GM12872 (cell line): ENCODE measurements at regions not wholly inside any gene's neighbourhood (a gene's known extent, or its start where the extent isn't known, plus 50 kb on each side); places are given as distances from the start of the nearest gene placed in this dataset.

Experiments
- TF ChIP-seq, protein P1 (sequence below): IDR thresholded peaks from 3 replicates; pipeline ENCODE4 v1.5.1; 2011; ENCODE audit warnings: low read depth, mild to moderate bottlenecking, low read length, moderate library complexity; ENCODE audit not compliant: insufficient read depth

DNA sequence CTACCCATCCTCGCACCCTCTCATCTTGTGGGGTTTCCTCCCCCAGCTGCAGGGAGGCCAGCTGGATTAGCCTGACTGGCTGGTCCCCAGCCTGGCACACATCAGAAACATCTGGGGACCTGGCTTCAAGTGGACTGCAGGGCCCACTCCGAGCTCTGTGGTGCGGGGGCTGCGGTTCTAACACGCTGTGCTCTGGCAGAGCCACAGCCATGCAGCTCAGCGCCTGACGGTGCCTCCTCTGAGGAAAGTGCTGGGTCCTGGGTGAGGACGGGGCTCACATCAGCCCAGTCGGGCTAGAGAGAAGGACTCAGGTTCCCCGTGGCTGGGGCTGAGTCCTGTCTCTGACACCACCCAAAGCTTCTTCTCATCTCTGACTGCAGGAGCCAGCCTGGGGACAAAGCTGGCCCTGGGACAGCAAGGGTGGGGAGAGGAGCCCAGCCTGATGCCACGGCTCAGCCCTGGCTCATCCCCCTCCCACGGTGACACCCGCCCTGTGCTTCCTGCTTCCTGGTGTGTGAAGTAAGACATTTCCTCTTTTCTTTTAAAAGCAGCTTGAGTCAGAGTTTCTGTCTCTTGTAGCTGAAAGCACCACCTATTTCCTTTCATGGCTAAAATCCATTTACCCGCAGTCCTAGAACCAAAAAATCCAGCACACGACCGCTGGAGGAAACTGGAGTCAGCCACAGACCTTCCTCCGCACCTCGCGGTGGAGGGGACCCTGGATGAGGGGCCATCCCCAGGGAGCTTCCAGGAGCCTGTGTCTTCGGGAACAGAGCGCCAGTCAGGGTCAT is 127.4 kb upstream of the AFDN start:
- TF ChIP-seq, protein P1, sequence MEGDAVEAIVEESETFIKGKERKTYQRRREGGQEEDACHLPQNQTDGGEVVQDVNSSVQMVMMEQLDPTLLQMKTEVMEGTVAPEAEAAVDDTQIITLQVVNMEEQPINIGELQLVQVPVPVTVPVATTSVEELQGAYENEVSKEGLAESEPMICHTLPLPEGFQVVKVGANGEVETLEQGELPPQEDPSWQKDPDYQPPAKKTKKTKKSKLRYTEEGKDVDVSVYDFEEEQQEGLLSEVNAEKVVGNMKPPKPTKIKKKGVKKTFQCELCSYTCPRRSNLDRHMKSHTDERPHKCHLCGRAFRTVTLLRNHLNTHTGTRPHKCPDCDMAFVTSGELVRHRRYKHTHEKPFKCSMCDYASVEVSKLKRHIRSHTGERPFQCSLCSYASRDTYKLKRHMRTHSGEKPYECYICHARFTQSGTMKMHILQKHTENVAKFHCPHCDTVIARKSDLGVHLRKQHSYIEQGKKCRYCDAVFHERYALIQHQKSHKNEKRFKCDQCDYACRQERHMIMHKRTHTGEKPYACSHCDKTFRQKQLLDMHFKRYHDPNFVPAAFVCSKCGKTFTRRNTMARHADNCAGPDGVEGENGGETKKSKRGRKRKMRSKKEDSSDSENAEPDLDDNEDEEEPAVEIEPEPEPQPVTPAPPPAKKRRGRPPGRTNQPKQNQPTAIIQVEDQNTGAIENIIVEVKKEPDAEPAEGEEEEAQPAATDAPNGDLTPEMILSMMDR: no peak

DNA sequence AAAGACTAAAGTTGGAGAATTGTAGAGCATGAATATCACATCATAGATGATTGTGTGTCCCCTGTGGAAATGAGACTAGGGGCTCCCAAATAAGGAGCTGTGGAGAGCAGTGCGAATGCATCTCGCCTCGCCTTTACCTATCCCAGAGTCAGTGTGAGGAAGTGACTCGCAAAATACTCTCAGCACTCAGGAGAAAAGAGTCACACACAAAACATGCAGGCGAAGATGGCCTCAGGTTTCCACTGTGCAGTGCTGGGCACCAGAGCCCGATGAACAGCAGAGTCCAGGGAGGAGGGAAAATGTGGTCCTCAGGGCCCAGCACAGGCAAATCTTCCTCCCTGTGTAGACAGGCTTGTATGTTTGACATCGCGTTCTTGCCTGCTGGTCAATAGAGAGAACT is 126.5 kb upstream of the AFDN start:
- TF ChIP-seq, protein P1: no peak

DNA sequence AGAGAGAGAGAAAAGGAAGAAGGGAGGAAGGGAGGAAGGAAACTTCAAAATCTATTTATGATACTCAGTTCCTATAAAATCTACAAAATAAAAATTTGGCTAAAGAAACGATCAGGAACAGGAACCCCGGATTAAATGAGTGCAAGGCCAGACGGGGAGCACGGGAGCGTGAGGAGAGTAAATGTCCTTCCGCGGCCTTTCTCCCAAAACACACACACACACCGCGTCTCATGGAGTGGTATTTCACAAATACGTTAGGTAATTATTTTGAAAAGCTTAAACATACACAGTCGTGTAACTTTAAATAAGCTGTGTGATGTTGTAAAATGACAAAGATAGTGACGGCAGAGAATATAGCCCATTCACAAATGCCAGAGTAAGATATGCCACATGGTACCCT is 125.7 kb upstream of the AFDN start:
- TF ChIP-seq, protein P1: no peak

DNA sequence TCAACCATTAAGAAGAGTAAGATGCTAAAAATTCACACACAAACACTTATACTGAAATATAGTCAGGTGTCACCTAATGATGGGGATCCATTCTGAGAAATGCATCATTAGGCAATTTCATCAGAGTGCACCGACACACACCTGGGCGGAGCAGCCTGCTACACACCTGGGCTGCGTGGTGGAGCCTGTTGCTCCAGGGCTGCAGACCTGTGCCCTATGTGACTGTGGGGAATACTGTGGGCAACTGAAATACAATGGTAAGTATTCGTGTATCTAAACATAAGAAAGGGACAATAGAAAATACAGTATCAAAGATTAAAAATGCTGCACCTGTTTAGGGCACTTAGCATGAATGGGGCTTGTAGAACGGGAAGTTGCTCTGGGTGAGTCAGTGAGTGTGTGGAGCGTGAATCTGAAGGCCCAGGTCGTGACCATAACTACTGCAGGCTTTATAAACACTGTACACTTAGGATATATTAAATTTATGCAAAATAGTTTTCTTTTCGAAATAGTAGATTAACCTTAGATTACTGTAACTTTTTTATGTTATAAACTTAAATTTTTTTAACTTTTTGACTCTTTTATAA is 124.4 kb upstream of the AFDN start:
- TF ChIP-seq, protein P1: no peak

DNA sequence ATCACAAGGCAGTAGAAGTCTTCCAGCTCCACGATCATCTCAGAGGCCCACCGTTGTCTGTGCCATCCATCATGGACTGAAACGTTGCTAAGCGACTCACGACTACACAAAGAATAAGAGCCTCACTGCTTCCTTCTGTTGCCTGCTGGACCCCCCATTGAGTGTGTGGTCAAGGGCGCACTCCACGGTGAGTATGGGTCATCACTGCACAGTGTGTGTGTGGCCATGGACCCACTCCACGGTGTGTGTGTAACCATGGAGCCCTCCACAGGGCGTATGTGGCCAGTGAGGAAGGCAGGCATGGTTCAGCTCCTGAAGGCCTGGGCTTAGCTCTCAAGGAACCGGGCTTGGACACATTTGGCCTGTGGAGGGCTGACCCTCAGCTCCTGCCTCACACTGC is 123.4 kb upstream of the AFDN start:
- TF ChIP-seq, protein P1: no peak

DNA sequence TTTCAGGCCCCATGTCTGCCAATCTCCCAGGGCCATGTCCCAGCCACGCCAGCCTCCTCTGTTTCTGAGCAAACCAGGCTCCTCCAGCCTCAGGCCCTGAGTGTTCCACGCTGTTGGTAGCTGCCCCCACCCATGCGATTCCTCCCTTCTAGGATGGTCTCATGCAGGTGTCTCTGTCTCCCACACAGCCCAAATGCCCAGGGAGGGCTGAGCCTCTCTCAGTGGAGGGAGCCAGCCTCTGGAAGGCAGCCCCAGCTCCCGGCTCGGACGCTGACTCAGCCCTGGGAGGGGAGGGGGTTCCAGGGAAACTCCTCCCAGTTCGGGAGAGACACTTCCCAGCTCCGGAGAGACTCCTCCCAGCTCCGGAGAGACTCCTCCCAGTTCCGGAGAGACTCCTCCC is 122.9 kb upstream of the AFDN start:
- TF ChIP-seq, protein P1: no peak

DNA sequence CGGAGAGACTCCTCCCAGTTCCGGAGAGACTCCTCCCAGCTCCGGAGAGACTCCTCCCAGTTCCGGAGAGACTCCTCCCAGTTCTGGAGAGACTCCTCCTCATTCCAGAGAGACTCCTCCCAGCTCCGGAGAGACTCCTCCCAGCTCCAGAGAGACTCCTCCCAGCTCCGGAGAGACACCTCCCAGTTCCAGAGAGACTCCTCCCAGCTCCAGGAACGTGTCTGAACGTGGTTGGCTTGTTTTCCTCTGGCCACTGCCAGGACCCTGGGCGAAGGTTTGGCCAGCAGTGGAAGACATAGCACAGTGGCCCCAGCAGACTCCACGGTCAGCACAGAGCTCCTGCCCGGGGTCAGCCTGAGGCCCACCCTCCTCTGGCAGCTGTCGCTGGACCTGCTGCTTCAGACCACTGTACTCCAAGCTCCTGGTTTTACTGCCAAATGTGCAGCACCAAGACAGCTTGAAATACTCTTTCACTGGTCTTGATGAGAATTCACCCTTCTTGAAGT is 122.3 kb upstream of the AFDN start:
- TF ChIP-seq, protein P1: no peak
